ENCODE measurements at regions not wholly inside any gene's neighbourhood (a gene's known extent, or its start where the extent isn't known, plus 50 kb on each side); places are given as distances from the start of the nearest gene placed in this dataset.

DNA sequence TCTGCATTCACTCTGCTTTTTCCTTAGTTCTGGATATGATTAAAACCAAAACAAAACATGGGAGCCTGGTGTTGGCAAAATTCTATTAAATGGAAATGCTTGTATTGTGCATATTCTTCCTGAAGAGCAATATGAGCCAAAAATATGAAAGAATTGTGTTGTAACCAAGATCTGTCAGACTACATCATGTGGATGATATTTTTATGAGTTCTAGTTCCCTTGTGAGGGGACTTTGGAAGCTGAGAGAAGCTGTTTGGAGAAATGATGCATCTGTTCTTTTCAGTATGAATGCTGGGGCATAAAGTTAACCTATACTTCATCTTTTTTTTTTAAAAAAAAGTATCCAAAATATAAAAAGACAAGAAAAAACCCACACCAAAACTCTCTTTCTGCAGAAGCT, 782.7 kb downstream of the ANKRD7 start:
- no peak overlapping the region for H2AFZ ChIP-seq
- H3K27ac ChIP-seq, result no peak overlapping the region
- no peaks in the 10 kb centered on the region for H3F3A ChIP-seq (ENCODE audit: insufficient read depth, low read depth)
- no peaks in the 10 kb centered on the region for H3K9me3 ChIP-seq (ENCODE audit: insufficient read depth, low read depth)
- no peak overlapping the region for H3K4me3 ChIP-seq
- BruUV-seq (replicated peaks), result no TSS peak
- intact Hi-C loops (cut with micrococcal nuclease; ENCODE audit: unreplicated experiment), result no loop called here
- no peaks in the 10 kb centered on the region for H3K9me2 ChIP-seq (ENCODE audit: insufficient read depth)
- no peaks in the 10 kb centered on the region for H3K36me3 ChIP-seq (ENCODE audit: low read depth)
- H3K4me2 ChIP-seq, result no peak overlapping the region
- no peaks in the 10 kb centered on the region for H3K4me1 ChIP-seq (replicated peaks; ENCODE audit: insufficient read depth)
- no peaks in the 10 kb centered on the region for H3K79me2 ChIP-seq (ENCODE audit: low read depth)
- TF ChIP-seq, protein P1, sequence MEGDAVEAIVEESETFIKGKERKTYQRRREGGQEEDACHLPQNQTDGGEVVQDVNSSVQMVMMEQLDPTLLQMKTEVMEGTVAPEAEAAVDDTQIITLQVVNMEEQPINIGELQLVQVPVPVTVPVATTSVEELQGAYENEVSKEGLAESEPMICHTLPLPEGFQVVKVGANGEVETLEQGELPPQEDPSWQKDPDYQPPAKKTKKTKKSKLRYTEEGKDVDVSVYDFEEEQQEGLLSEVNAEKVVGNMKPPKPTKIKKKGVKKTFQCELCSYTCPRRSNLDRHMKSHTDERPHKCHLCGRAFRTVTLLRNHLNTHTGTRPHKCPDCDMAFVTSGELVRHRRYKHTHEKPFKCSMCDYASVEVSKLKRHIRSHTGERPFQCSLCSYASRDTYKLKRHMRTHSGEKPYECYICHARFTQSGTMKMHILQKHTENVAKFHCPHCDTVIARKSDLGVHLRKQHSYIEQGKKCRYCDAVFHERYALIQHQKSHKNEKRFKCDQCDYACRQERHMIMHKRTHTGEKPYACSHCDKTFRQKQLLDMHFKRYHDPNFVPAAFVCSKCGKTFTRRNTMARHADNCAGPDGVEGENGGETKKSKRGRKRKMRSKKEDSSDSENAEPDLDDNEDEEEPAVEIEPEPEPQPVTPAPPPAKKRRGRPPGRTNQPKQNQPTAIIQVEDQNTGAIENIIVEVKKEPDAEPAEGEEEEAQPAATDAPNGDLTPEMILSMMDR (conservative IDR thresholded peaks at IDR 0.05), result no peak
- TF ChIP-seq EZH2 (IDR thresholded peaks at IDR 0.05; ENCODE audit: low read depth), result no peak
- DNase-seq, result no peak
- ChIA-PET CTCF (no interaction called here), POLR2A (ENCODE audit: unreplicated experiment) (no interaction called here)
- no peaks in the 10 kb centered on the region for H3K27me3 ChIP-seq (ENCODE audit: insufficient read depth, low read depth)
- H4K20me1 ChIP-seq (ENCODE audit: insufficient read depth), result no peaks in the 10 kb centered on the region

DNA sequence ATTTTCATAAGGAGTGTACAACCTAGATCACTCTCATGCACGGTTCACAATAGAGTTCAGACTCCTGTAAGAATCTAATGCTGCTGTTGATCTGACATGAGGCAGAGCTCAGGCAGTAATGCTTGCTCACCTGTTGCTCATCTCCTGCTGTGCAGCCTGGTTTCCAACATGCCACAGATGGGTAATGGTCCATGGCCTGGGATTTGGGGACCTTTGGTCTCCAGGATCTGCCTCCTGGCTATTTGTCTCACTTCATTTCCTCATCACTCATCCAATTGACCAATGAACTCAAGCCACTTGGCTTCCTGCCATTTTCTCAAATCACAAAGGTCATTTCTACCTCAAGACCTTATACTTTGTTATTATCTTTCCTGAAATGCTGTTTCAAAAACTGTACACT, 786.1 kb downstream of the ANKRD7 start:
- H4K20me1 ChIP-seq (ENCODE audit: insufficient read depth), result no peaks in the 10 kb centered on the region
- H3K4me2 ChIP-seq, result no peak overlapping the region
- no peaks in the 10 kb centered on the region for H3K9me3 ChIP-seq (ENCODE audit: insufficient read depth, low read depth)
- no peaks in the 10 kb centered on the region for H3K79me2 ChIP-seq (ENCODE audit: low read depth)
- H3K4me1 ChIP-seq (replicated peaks; ENCODE audit: insufficient read depth), result no peaks in the 10 kb centered on the region
- no peak overlapping the region for H2AFZ ChIP-seq
- intact Hi-C loops (cut with micrococcal nuclease; ENCODE audit: unreplicated experiment), result no loop called here
- H3K9me2 ChIP-seq (ENCODE audit: insufficient read depth), result no peaks in the 10 kb centered on the region
- no peak for DNase-seq
- no peaks in the 10 kb centered on the region for H3K36me3 ChIP-seq (ENCODE audit: low read depth)
- POLR2A ChIA-PET (ENCODE audit: unreplicated experiment), result no interaction called here
- no TSS peak for BruUV-seq (replicated peaks)
- TF ChIP-seq, protein P1 (conservative IDR thresholded peaks at IDR 0.05), result no peak
- no peak for TF ChIP-seq EZH2 (IDR thresholded peaks at IDR 0.05; ENCODE audit: low read depth)
- H3K4me3 ChIP-seq, result no peak overlapping the region
- CTCF ChIA-PET, result no interaction called here
- no peaks in the 10 kb centered on the region for H3F3A ChIP-seq (ENCODE audit: insufficient read depth, low read depth)
- H3K27ac ChIP-seq, result no peak overlapping the region
- H3K27me3 ChIP-seq (ENCODE audit: insufficient read depth, low read depth), result no peaks in the 10 kb centered on the region

DNA sequence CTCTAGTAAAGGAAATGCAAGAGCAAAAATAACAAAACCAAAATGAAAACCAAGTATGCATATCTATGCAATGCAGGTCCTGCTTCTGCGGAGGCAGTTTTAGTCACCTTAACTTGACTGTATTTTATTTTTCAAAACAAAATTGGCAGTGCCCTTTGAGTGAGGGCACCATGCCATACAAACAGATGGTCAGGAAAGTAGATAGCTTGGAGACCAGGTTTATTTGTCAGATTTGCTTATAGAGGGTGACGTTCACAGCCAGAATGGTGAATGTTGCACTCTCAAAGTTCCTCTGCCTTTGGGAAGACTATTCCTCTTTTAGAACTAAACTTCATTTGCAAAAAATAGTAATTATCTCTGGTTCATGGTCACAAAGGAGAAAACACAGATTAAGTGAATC, 801.9 kb downstream of the ANKRD7 start:
- Histone ChIP-seq H2AFZ (no peak overlapping the region), H3K27ac (no peak overlapping the region), H3K4me3 (no peak overlapping the region), H3K79me2 (ENCODE audit: low read depth) (no peaks in the 10 kb centered on the region), H3K36me3 (ENCODE audit: low read depth) (no peaks in the 10 kb centered on the region), H3K9me3 (ENCODE audit: insufficient read depth, low read depth) (no peaks in the 10 kb centered on the region), H3K27me3 (ENCODE audit: insufficient read depth, low read depth) (no peaks in the 10 kb centered on the region), H4K20me1 (ENCODE audit: insufficient read depth) (no peaks in the 10 kb centered on the region), H3K4me2 (no peak overlapping the region), H3K9me2 (ENCODE audit: insufficient read depth) (no peaks in the 10 kb centered on the region; the same call in 1 of the 2 replicates), H3K4me1 (replicated peaks; ENCODE audit: insufficient read depth) (no peaks in the 10 kb centered on the region), H3F3A (ENCODE audit: insufficient read depth, low read depth) (no peaks in the 10 kb centered on the region)
- no peak for DNase-seq
- ChIA-PET POLR2A (ENCODE audit: unreplicated experiment) (no interaction called here), CTCF (no interaction called here)
- no TSS peak for BruUV-seq (replicated peaks)
- intact Hi-C loops (cut with micrococcal nuclease; ENCODE audit: unreplicated experiment), result no loop called here
- TF ChIP-seq, protein P1 (conservative IDR thresholded peaks at IDR 0.05), result no peak
- TF ChIP-seq EZH2 (IDR thresholded peaks at IDR 0.05; ENCODE audit: low read depth), result no peak
